ENCODE measurements at regions not wholly inside any gene's neighbourhood (a gene's known extent, or its start where the extent isn't known, plus 50 kb on each side); places are given as distances from the start of the nearest gene placed in this dataset.

- Histone ChIP-seq H3K27ac (no peak overlapping the region), H3K36me3 (no peaks in the 10 kb centered on the region), H3K4me1 (no peaks in the 10 kb centered on the region), H3K27me3 (no peaks in the 10 kb centered on the region), H3K9me3 (peaks cover 0 to 29% (median 11%) of the 10 kb centered on the region in 11 donors), H3K4me3 (no peak overlapping the region)
- ATAC-seq (no peak), DNase-seq (no peak)
- no peak for TF ChIP-seq CTCF (IDR thresholded peaks at IDR 0.05)
- WGBS, 2 donors: 58 to 67% methylated on average over 1 of the region's 1 CpG
- intact Hi-C loops (cut with DNase I): loop anchor here in 1 of 10 donors (10.0 kb wide), 1 partner anchor 211 kb away; no protein-coding TSS in a partner anchor
Observed at GRCh38 chr15:81454024-81454423, 80.0 kb upstream of the TMC3 start.

GRCh38 chr15:81450721-81451120, 76.7 kb upstream of the TMC3 start:
- intact Hi-C loops (cut with DNase I): loop anchor here in 1 of 10 donors (10.0 kb wide), 1 partner anchor 214 kb away; no protein-coding TSS in a partner anchor
- Histone ChIP-seq H3K36me3 (no peaks in the 10 kb centered on the region), H3K27me3 (no peaks in the 10 kb centered on the region), H3K9me3 (peaks cover 0 to 38% (median 12%) of the 10 kb centered on the region in 11 donors), H3K4me3 (no peak overlapping the region), H3K4me1 (no peaks in the 10 kb centered on the region), H3K27ac (no peak overlapping the region)
- no peak for TF ChIP-seq CTCF (IDR thresholded peaks at IDR 0.05)
- 93 to 100% methylated on average over 1 of the region's 1 CpG for WGBS, 2 donors
- DNase-seq (no peak), ATAC-seq (no peak)

- 73 to 75% methylated on average over 2 of the region's 2 CpGs for WGBS, 2 donors
- no peak for DNase-seq
Observed at GRCh38 chr15:81449836-81450474, 75.9 kb upstream of the TMC3 start.

More at GRCh38 chr15:81449836-81450474, 75.9 kb upstream of the TMC3 start:
- Histone ChIP-seq H3K9me3 (peaks cover 0 to 46% (median 18%) of the 10 kb centered on the region in 11 donors), H3K27ac (no peak overlapping the region), H3K4me1 (no peaks in the 10 kb centered on the region), H3K4me3 (no peak overlapping the region), H3K27me3 (no peaks in the 10 kb centered on the region), H3K36me3 (no peaks in the 10 kb centered on the region)
- ATAC-seq: no peak
- TF ChIP-seq CTCF (IDR thresholded peaks at IDR 0.05): no peak
- intact Hi-C loops (cut with DNase I): loop anchor here in 1 of 10 donors (10.0 kb wide), 1 partner anchor 215 kb away; no protein-coding TSS in a partner anchor
